Midbrain (tissue), 1 donor: ENCODE measurements at regions not wholly inside any gene's neighbourhood (a gene's known extent, or its start where the extent isn't known, plus 50 kb on each side); places are given as distances from the start of the nearest gene placed in this dataset.
"Not testable (repeated sequence)": the region's sequence is repeated elsewhere in the genome, so short reads cannot be mapped to it uniquely, and the experiment has no call there.

Experiments used
- DNase-seq: peaks from one replicate; lab custom pipeline; 2025; lab: John Stamatoyannopoulos, UW

GRCh38 chr6:119446609-119447008 lies 97.0 kb upstream of the MAN1A1 start:
- no peak for DNase-seq

DNA sequence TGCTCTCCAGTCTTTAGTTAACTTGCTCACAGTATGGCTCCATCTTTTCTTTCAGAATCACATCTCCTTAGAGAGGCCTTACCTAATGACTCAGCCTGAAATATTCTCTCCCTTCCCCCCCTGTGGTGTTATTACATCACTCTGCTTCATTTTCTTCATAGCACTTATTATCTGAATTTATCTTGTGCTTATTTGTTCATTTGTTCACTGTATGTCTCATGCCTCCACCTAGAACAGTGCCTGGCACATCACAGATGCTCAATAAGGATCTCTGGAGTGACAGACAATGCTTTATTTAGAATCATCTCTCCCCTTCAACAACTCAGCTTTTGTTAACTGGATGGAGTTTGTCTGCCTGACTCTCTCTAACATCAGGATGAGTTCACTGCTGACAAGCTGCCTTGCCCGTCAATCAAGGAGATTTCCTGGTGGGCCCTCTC lies 96.6 kb upstream of the MAN1A1 start:
- no peak for DNase-seq

- no peak for DNase-seq
These were observed 96.1 kb upstream of the MAN1A1 start for GRCh38 chr6:119445666-119446065.

- no peak for DNase-seq
These were observed 95.3 kb upstream of the MAN1A1 start for GRCh38 chr6:119444642-119445557.

DNA sequence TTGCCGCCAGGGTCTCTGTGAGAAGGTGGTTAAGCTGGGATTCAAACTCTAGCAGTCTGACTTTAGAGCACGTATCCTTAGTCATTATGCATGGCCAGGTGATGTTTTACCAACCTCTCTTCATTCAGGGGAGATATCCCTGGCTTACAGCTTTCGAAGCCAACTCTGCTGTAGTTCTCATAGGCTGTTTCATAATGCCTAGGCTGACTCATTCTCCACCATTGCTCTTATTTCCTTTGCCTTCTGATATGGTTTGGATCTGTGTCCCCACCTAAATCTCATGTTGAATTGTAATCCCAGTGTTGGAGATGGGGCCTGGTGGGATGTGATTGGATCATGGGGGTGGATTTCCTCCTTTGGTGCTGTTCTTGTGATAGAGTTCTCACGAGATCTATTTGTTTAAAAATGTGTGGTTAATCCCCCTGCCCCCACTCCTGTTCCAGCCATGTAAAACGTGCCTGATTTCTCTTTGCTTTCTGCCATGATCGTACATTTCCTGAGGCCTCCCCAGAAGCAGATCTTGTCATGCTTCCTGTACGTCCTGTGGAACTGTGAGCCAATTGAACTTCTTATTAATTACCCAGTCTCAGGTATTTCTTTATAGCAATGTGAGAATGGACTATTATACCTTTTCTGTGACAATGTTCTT lies 94.6 kb upstream of the MAN1A1 start:
- DNase-seq = no peak

DNA sequence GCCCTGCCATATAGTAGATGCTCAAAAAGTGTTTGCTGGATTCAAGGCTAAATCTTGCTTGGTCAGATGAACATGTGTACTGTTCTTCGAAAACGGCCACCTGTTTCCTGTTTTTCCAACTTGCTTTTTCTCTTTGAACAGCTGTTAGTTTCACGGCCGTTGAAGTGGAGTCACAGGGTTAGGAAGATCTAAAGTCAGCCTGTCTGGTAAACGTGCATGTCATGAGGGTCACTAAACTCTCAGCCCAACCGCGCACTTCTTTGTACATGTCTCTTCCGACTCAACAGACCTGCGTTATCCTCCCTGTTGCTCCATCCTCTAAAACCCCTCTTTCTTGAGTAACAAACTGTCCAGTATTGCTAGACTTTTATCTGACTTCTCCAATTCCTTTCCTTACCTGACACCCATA lies 93.2 kb upstream of the MAN1A1 start:
- no peak for DNase-seq

DNA sequence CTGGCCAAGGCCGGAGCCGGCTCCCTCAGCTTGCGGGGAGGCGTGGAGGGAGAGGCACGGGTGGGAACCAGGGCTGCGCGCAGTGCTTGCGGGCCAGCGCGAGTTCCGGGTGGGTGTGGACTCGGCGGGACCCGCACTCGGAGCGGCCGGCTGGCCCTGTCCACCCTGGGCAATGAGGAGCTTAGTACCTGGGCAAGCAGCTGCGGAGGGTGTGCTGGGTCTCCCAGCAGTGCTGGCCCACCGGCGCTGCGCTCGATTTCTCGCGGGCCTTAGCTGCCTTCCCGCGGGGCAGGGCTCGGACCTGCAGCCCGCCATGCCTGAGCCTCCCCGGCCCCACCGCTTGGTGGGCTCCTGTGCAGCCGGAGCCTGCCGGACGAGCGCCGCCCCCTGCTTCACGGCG lies 91.4 kb upstream of the MAN1A1 start:
- no peak for DNase-seq

DNA sequence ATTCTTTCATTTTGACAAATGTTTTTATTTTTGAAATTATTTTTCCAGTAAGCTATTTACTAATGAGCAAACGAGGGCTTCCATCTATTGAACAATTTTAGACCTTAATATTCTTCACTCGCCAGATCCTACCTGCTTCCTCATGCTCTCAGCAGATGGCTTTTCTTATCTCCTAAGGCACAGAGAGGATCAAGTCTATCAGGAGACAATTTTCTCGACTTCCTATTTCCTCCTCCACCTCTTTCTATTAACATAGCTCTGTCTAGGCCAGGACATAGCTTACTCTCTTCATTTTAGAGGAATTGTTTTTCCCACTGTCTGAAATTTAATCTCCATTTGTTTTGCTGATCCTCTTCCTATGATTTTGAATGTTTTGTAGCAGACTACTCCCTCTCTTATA lies 87.0 kb upstream of the MAN1A1 start:
- DNase-seq = no peak

DNA sequence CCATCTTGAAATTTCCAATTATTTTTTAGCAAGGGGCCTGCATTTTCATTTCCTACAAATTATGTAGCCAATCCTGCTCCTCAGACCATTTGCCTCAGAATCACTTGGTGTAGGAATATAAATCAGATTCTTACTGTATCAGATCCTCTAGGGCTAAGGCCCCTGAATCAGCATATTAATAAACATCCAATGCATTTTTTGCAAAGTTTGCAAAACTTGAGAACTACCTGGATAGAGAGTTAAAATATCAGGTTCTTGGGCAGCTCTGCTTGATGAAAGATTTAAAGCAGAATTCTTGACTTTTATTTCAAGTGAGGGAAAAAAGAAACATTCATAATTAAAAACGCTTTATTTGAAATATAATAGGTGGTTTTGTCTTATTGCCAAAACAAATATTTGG lies 82.2 kb upstream of the MAN1A1 start:
- no peak for DNase-seq

DNA sequence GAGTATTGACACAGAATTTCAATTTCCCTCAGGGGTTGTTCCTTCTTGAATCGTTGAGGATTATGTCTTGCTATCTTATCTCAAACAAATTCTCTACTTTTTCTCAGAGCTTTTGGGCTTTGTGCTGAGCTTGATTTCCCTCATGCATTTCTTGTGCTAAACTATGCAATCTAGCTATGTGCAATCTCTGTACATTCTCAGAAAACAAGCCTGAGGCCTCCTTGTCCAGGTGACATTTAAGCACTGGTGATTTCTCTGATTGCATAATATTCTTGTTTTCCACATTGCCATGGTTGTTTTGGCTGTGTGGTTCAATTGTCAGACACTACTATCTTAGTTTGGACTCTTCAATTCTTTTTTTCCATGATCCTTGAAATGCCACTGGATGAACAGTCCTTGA lies 81.2 kb upstream of the MAN1A1 start:
- no peak for DNase-seq

GRCh38 chr6:119428633-119429032 lies 79.1 kb upstream of the MAN1A1 start:
- DNase-seq = no peak

DNA sequence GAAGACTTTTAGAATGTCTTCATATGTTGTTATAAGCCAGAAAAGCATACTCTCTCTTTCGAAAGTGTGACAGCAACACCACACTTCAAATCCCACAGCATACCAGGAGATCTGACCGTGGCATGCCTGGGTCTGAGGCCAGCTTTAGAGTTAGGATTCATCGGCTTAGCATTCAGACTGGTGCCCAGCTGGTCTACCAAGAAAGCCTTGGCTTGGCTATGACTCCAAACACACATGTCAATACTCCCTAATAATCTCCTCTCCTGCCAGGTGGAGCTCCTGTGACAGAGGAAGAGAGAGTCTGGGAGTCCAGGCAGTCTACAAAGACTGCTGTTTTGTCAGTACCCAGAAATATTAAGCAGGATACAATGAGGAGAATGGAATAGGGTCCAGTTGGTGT lies 77.1 kb upstream of the MAN1A1 start:
- no peak for DNase-seq

- no peak for DNase-seq
These were observed 74.4 kb upstream of the MAN1A1 start for GRCh38 chr6:119423996-119424395.

DNA sequence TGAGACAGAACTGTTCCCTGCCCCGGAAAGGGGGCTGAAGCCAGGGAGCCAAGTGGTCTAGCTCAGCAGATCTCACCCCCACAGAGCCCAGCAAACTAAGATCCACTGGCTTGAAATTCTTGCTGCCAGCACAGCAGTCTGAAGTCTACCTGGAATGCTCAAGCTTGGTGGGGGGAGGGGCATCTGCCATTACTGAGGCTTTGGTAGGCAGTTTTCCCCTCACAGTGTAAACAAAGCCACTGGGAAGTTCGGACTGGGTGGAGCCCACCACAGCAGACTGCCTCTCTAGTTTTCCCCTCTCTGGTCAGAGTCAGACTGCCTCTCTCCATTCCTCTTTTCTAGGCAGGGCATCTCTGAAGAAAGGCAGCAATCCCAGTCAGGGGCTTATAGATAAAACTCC lies 68.5 kb upstream of the MAN1A1 start:
- DNase-seq = not testable (repeated sequence)

DNA sequence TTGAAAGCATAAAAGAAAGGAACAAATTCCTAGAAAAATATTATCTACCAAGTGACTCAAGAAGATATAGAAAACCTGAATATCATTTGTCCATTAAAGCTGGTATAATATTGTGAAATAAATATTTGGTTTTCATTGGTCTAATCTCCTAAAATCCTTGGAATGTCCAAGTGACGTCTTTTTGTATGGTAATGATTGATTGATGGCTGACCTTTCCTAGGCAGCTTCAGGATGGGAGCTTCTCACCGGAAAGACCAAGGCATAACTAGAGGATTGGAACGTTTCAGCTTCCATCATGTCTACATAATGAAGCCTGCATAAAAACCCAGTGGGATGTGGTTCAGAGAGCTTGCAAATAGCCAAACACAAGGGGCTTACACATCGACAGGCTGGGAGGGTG lies 57.6 kb upstream of the MAN1A1 start:
- no peak for DNase-seq

- not testable (repeated sequence) for DNase-seq
These were observed 55.6 kb upstream of the MAN1A1 start for GRCh38 chr6:119405114-119405513.
